ENCODE measurements at regions not wholly inside any gene's neighbourhood (a gene's known extent, or its start where the extent isn't known, plus 50 kb on each side); places are given as distances from the start of the nearest gene placed in this dataset.

GRCh38 chr15:58261368-58261767, 123.2 kb downstream of the AQP9 start:
- Mint-ChIP-seq H3K27me3 (no peaks in the 10 kb centered on the region), H3K36me3 (ENCODE audit: low read depth) (no peaks in the 10 kb centered on the region), H3K4me1 (ENCODE audit: low read depth) (peaks cover 3% of the 10 kb centered on the region), H3K4me3 (no peak overlapping the region), H3K27ac (no peak overlapping the region), H3K9me3 (no peaks in the 10 kb centered on the region)
- POLR2A ChIA-PET, result no interaction called here
- ATAC-seq (no peak), DNase-seq (no peak)
- intact Hi-C loops (cut with micrococcal nuclease), result no loop called here
- no peak for TF ChIP-seq CTCF (IDR thresholded peaks at IDR 0.05)
- CTCF ChIA-PET, result interaction anchor here (1.0 kb wide), 1 partner anchor 10 kb away, joined by 3 read pairs; no protein-coding TSS in a partner anchor

- ATAC-seq (no peak), DNase-seq (no peak)
- Mint-ChIP-seq H3K36me3 (ENCODE audit: low read depth) (no peaks in the 10 kb centered on the region), H3K27ac (no peak overlapping the region), H3K4me3 (no peak overlapping the region), H3K4me1 (ENCODE audit: low read depth) (peaks cover 3% of the 10 kb centered on the region), H3K27me3 (no peaks in the 10 kb centered on the region), H3K9me3 (no peaks in the 10 kb centered on the region)
- CTCF ChIA-PET, result no interaction called here
- intact Hi-C loops (cut with micrococcal nuclease), result no loop called here
- POLR2A ChIA-PET, result no interaction called here
- TF ChIP-seq CTCF (IDR thresholded peaks at IDR 0.05), result no peak
Measured at GRCh38 chr15:58264053-58264971, 126.1 kb downstream of the AQP9 start.

GRCh38 chr15:58267051-58267450, 128.9 kb downstream of the AQP9 start:
- POLR2A ChIA-PET, result no interaction called here
- CTCF ChIA-PET, result no interaction called here
- DNase-seq (no peak), ATAC-seq (no peak)
- Mint-ChIP-seq H3K36me3 (ENCODE audit: low read depth) (no peaks in the 10 kb centered on the region), H3K9me3 (peaks cover 10% of the 10 kb centered on the region), H3K27ac (no peak overlapping the region), H3K4me3 (no peak overlapping the region), H3K27me3 (no peaks in the 10 kb centered on the region), H3K4me1 (ENCODE audit: low read depth) (peaks cover 14% of the 10 kb centered on the region)
- intact Hi-C loops (cut with micrococcal nuclease), result no loop called here
- no peak for TF ChIP-seq CTCF (IDR thresholded peaks at IDR 0.05)

- no peak for TF ChIP-seq CTCF (IDR thresholded peaks at IDR 0.05)
- H3K27me3 Mint-ChIP-seq, result no peaks in the 10 kb centered on the region
- ATAC-seq (no peak), DNase-seq (no peak)
- no peaks in the 10 kb centered on the region for H3K36me3 Mint-ChIP-seq (ENCODE audit: low read depth)
- intact Hi-C loops (cut with micrococcal nuclease), result no loop called here
- no peak overlapping the region for H3K27ac Mint-ChIP-seq
- no peak overlapping the region for H3K4me3 Mint-ChIP-seq
- POLR2A ChIA-PET, result no interaction called here
- peaks cover 14% of the 10 kb centered on the region for H3K4me1 Mint-ChIP-seq (ENCODE audit: low read depth)
- H3K9me3 Mint-ChIP-seq, result peaks cover 10% of the 10 kb centered on the region
- CTCF ChIA-PET, result interaction anchor here (0.6 to 1.7 kb wide), 10 partner anchors 14 to 502 kb away, joined by 3 to 5 read pairs (median 4); partner anchors contain the start of gene MINDY2
Measured at GRCh38 chr15:58268746-58269267, 130.6 kb downstream of the AQP9 start.
